ENCODE measurements at regions not wholly inside any gene's neighbourhood (a gene's known extent, or its start where the extent isn't known, plus 50 kb on each side); places are given as distances from the start of the nearest gene placed in this dataset.

DNA sequence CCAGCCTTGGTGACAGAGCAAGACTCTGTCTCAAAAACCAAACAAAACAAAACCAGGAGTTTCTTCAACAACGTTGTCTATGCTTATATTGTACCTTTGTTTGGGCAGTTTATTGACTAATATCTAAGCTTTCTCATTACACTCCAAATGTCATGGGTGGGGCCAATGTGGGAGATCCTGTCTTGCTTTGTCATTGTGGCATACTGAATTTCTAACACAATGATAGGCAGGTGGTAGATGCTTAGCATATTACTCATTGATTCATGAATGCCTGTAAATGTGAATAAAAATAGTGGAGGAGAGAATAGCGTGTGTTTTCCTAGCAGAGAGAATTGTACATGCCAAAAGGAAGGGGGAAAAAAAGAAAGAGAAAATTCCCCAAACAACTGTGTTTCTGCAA, 802.5 kb upstream of the EEF2KMT start:
- no peak for DNase-seq (ENCODE audit: low spot score)
- ATAC-seq, result no peak

GRCh38 chr16:5895976-5896375, 798.4 kb upstream of the EEF2KMT start:
- DNase-seq (ENCODE audit: low spot score), result no peak
- no peak for ATAC-seq

DNA sequence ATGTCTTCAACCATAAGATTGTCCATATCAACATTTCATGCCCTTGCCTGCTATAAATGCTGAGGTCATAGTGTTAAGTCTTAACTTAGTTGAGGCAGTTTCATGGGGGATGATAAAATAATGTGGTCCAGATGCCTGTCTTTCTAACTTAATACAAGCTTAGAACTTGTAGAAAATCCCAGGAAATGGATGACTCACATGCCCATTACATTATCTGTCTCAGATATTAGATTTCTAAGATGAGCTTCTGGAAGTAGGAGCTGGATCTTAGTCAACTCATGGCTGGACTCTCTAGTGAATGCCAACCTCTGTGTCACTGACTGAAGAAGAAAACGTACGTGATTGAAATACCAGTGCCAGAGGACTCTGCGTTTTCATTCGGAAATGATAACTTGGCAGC, 797.5 kb upstream of the EEF2KMT start:
- no peak for ATAC-seq
- DNase-seq (ENCODE audit: low spot score), result no peak

- ATAC-seq, result no peak
- DNase-seq (ENCODE audit: low spot score), result no peak
Measured at GRCh38 chr16:5891296-5891695, 793.7 kb upstream of the EEF2KMT start.

GRCh38 chr16:5885521-5885920, 787.9 kb upstream of the EEF2KMT start:
- DNase-seq (ENCODE audit: low spot score), result no peak
- ATAC-seq, result no peak

- ATAC-seq, result no peak
Measured at GRCh38 chr16:5884996-5885395, 787.4 kb upstream of the EEF2KMT start.

DNA sequence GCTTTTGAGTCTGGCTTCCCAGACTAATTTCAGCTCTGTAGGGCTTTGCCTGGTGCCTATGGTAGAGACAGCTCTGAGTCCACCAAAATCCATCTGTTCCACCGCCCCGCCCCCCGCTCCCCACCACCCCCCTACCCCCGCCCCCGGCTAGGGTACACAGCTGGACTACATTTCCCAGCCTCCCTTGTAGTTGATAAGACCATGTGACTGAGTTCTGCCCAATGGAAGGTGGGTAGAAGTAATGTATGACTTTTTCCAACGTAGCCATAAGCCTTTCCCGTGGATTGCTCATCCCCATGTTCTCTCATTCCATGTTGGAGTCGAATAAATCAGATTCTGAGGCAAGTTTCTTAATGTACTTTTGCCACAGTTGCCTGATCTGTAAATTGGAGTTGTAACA, 786.7 kb upstream of the EEF2KMT start:
- ATAC-seq (no peak), DNase-seq (ENCODE audit: low spot score) (no peak)

More at GRCh38 chr16:5884996-5885395, 787.4 kb upstream of the EEF2KMT start:
- DNase-seq (ENCODE audit: low spot score), result no peak

GRCh38 chr16:5882087-5882640, 784.6 kb upstream of the EEF2KMT start:
- DNase-seq (ENCODE audit: low spot score) (no peak), ATAC-seq (no peak)

- no peak for DNase-seq (ENCODE audit: low spot score)
- no peak for ATAC-seq
Measured at GRCh38 chr16:5875416-5875815, 777.8 kb upstream of the EEF2KMT start.

- DNase-seq (ENCODE audit: low spot score), result no peak
- no peak for ATAC-seq
Measured at GRCh38 chr16:5874899-5875298, 777.3 kb upstream of the EEF2KMT start.

DNA sequence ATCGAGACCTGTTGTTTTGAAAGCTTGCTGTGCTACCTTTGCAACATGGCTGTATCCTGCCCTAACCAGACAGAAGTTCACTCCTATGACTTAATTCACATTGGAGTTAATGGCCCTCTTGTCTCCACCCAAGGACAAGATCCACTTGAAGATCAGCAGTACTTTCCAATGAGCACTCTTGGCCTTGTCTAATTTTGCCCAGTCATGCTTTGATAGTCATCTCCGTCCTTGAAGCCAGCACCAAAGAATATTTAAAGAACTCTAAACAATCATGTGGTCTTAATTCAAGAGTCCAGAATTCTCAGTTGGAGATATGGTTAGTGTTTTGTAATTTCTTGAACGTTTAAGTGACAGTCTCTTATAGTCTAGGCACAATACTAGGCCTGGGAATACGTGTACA, 775.6 kb upstream of the EEF2KMT start:
- DNase-seq (ENCODE audit: low spot score), result no peak
- ATAC-seq, result no peak

- DNase-seq (ENCODE audit: low spot score) (no peak), ATAC-seq (no peak)
Measured at GRCh38 chr16:5870886-5871691, 773.5 kb upstream of the EEF2KMT start.

GRCh38 chr16:5867250-5867649, 769.7 kb upstream of the EEF2KMT start:
- DNase-seq (ENCODE audit: low spot score) (no peak), ATAC-seq (no peak)

GRCh38 chr16:5865236-5865635, 767.6 kb upstream of the EEF2KMT start:
- ATAC-seq (no peak), DNase-seq (ENCODE audit: low spot score) (no peak)

DNA sequence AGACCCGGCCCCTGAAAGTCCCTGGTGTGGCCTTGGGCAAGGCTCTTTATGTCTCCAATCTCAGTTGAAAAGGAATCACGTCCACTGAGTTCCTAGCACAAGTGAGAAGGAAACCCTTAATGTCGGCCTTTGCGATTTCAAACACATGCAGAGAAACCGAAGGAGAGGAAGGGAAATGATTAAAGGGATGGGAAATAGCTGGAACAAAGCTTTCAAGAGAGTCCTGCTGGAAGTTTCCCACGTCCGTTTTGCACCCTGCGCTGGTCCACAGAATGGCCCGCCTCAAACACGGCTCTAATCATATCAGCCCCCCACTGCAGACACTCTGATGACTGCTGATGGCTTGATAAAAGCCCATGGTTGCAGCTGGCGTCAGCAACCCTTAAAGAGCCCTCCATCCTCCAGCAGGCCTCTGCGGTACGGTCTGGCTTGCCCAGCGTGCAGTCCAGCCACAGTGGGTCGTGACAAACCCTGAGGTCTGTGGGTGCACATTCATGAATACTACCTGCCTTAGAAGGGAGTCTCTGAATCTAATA, 765.5 kb upstream of the EEF2KMT start:
- no peak for DNase-seq (ENCODE audit: low spot score)
- no peak for ATAC-seq

- no peak for ATAC-seq
- no peak for DNase-seq (ENCODE audit: low spot score)
Measured at GRCh38 chr16:5862103-5862840, 764.7 kb upstream of the EEF2KMT start.

DNA sequence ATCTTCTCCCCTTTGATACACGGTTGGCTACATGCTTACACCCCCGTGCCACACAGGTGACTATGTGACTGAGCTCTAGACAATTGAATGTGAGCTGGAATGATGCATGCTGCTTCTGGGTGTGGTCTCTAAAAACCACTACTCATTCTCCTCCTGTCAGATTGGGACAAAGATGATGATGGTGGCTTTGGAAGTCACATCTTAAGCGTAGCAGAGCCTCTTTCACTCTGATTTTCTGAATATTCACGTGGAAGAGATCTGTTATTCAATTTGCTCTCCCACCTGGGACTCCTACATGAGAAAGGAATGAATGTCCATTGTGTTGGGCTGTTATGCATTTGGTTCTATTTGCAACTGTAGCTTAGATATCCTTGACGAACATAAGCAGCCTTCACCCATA, 763.6 kb upstream of the EEF2KMT start:
- no peak for ATAC-seq
- no peak for DNase-seq (ENCODE audit: low spot score)

DNA sequence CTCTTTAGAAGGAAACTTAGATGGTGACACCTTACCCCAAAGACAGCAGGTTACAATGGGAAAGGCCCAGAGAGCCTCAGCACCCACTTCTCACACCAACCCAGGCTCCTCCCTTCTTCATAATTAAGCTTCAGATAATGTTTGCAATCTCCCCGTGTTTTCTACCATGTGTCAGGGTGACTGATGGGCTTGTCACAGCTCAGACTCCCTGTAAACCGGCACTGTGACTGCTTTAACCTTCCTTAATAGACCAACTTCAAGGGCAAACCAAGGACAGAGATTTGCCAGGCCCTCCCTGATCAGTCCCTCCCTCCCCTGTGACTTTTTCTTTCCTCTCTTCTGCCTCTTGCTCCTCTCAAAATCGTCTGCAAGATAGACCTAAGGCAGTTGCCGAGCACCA, 760.6 kb upstream of the EEF2KMT start:
- ATAC-seq, result no peak
- no peak for DNase-seq (ENCODE audit: low spot score)

DNA sequence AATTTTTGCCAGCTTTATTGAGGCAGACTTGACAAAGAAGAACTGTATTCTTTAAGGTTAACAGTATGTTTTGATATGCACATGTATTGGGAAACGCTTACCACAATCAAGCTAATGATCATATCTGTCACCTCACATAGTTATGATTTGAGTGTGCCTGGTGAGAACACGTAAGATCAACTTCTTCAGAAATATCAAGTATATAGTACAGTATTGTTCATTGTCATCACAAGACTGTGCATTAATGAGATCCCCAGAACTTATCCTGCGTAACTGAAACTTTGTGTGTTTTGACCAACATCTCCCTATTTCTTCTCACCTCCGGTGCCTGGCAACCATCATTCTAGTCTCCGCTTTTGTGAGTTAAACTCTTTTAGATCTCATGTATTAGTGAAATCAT, 756.4 kb upstream of the EEF2KMT start:
- DNase-seq (ENCODE audit: low spot score), result no peak
- no peak for ATAC-seq

DNA sequence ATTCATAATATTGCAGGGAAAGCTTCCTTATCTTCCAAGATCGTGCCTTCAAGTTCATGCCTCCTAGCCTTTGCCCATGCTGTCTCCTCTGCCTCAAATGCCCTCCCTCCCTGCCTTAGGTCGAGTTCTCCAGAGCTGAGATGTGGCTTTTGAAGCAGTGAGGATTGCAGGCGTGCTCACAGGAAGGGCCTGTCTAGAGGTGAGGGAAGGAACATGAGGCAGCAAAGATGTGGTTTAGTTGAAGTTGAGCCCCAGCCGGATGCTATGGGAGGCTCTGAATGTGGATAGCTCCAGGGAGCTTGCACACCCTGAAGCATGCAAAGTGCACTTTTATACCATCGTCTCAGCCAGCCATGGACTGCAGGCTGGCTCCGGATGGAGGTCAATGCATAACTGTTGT, 754.6 kb upstream of the EEF2KMT start:
- ATAC-seq (no peak), DNase-seq (ENCODE audit: low spot score) (no peak)

DNA sequence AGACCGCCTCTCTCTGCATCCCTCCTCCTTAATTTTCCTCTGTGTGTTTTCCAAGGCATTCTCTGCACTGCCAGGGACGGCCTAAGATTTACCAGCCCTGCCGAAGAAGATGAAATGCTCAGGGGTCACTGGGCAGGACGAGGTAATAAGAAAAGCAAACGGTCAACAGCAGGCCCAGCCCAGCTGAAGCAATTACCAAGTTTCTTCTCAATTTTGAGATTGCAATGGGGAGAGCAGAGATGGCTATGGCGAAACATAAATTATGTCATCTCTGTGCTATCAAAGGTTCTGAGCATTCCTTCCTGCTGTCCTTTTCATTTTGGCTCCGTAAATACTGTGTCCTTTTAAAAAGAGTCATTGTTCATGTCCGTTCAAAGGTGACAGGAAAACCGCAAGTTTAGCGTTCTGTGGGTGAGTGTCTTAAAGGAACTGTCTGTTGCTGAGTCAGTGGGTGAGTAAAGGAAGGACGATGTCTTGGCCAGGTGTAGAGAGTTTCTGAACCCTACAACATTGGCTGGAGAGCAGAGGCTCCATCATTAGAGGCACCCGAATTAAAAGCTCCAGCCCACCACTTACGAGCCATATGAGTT, 753.9 kb upstream of the EEF2KMT start:
- ATAC-seq (no peak), DNase-seq (ENCODE audit: low spot score) (no peak)
